H54 (cell line): ENCODE measurements at regions not wholly inside any gene's neighbourhood (a gene's known extent, or its start where the extent isn't known, plus 50 kb on each side); places are given as distances from the start of the nearest gene placed in this dataset.

Experiments used
- DNase-seq: peaks from one replicate; pipeline ENCODE4 v3.0.0; 2011; ENCODE audit warnings: low spot score, mixed read lengths; ENCODE audit not compliant: insufficient read length
- FAIRE-seq: peaks from 3 replicates; lab custom pipeline; 2011; peaks lifted over from hg19 to GRCh38; lab: Jason Lieb, UNC
- POLR2A ChIP-seq: IDR thresholded peaks from 2 replicates; pipeline ENCODE4 v1.6.1; 2011; ENCODE audit warnings: low read depth, mild to moderate bottlenecking, low read length

DNA sequence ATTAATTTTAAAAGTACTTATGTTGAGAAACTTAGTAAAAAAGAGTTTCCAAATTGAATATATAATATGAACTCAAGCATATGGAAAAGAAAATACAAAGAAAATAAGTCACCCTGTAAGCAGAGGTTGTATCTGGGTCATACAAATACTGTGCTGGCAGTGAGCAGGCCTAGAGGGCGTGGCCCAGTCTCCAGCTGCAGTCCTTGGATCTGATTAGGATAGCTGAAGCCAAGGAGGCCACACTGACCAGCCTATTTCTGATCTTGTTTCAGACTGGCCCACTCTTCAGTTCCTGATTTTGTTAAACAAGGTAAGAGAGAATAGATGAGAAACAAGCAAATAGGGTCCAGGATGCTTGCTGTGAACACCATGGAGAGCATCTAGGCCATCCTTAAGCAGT, 228.8 kb downstream of the EPM2A start:
- no peak for FAIRE-seq

DNA sequence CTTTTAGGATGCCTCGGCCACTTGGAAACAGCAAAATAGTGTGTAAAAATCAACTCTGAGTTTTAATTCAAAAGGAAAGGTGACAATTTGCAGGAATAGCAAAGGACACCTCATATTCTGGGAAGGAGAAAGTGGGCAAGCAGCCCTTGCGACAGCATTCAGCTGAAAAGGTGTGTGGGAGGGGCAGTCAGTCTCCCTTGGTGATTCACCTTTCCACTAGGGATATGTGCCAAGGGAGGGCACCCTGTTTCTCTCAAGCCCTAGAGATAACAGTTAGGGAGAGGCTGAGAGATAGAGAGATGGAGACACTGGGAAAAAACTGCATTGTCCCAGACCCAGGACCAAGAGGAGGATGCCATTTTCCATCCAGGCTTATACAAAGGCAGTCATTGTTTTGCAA, 228.1 kb downstream of the EPM2A start:
- DNase-seq (no peak), FAIRE-seq (no peak)
- TF ChIP-seq POLR2A, result no peak

More for the DNA sequence above, 228.8 kb downstream of the EPM2A start:
- no peak for TF ChIP-seq POLR2A
- no peak for DNase-seq

DNA sequence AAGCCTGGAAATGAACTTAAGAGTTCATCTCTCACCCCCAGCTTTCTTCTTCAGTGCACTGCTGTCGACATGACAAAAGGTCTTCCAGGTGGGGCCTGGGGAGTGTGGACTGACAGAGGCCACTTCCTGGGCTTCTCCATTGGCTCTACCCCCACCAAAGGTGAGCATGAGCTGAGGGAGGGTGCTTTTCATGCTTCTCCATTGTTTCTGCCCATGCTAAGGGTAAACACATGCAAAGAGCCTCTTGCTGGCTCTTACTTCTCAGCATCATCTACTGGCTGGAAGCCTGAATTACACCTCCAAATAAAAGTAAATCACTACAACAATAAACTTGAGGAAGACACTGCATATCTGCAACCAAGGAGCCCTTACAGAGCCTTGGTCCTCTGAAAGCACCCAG, 227.2 kb downstream of the EPM2A start:
- TF ChIP-seq POLR2A, result no peak

DNA sequence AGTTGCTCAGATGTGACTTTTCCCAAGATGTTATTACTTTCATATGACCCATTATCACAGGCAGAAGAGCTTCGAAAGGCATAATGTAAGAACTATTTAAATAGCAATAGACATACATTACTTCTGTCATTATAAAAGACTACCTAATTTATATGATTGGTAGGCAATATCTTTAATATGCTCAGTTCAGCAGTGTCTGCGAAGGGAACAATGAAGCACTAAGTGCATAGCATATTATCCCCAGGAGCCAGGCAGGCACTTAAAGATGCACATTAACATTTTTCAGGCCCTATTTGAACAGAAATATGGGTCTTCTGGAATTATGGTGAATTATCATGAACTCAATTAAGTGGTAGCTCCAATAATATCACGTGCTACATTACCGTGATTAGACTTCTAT, 217.8 kb downstream of the EPM2A start:
- DNase-seq, result no peak
- TF ChIP-seq POLR2A, result no peak
- no peak for FAIRE-seq

More for the DNA sequence above, 227.2 kb downstream of the EPM2A start:
- DNase-seq (no peak), FAIRE-seq (no peak)

DNA sequence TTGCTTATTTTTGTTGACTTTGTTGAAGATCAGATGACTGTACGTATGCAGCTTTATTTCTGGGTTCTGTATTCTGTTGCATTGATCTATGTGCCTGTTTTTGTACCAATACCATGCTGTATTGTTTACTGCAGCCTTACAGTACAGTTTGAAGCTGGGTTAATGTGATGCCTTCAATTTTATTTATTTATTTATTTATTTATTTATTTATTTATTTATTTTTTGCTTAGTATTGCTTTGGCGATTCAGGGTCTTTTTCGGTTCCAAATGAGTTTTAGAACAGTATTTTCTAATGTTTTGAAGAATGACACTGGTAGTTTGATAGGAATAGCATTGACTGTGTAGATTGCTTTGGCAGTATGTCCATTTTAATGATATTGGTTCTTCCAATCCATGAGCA, 210.3 kb downstream of the EPM2A start:
- no peak for TF ChIP-seq POLR2A

DNA sequence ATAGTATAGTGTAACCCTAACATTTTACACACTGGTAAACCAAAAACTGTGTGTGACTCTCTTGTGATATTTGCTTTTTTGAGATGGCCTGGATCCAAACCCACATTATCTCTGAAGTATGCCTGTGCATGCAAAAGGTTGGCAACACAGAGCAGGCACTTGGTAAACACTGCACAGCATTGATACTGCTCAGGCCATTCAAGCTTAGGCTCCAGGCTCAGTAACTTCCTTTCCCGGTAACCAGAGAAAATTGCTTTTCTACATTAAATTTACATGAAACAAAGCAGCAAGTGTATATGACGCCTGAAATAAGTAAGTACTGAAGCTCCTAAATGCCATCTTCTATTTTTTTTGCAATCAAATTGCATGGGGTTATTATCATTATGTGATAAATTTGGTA, 205.7 kb downstream of the EPM2A start:
- DNase-seq (no peak), FAIRE-seq (no peak)

More for the DNA sequence above, 210.3 kb downstream of the EPM2A start:
- FAIRE-seq (no peak), DNase-seq (no peak)

DNA sequence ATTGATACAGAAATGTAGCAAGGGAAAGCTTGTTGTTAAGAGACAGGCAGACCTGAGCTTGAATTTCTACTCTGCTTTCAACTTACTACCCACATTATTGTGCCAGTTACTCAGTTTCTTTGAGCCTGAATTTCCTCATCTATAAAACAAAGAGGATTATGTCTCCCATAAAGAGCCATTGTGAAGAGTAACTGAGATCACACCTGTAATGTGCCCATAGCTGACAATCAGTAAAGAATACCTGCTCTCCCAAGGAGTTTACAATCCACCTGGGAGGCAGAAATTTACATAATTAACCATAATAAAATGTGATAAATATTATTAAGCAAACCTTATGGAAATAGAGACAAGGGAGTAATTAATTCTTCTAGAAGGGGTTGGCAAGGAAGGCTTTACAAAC, 204.9 kb downstream of the EPM2A start:
- no peak for TF ChIP-seq POLR2A
- DNase-seq (no peak), FAIRE-seq (no peak)

More for the DNA sequence above, 205.7 kb downstream of the EPM2A start:
- TF ChIP-seq POLR2A, result no peak

DNA sequence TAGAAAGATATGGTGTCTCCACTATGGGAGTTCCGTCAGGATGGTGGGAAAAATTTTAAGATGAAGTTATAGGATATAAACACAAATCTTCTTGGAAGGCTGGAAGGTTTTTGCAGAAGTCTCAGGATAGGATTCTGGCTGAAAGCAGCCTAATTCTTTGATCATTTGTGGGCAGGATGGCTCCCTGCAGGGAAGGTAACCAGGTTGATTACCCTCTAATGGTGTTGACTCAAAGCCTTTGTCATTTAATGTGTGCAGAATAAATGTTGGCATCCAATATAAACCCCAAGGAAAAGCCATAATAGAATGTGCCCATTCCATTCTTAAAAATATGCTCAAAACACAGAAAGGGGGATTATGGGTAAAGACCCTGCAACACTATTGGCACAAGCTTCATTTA, 204.3 kb downstream of the EPM2A start:
- no peak for FAIRE-seq
- no peak for DNase-seq

DNA sequence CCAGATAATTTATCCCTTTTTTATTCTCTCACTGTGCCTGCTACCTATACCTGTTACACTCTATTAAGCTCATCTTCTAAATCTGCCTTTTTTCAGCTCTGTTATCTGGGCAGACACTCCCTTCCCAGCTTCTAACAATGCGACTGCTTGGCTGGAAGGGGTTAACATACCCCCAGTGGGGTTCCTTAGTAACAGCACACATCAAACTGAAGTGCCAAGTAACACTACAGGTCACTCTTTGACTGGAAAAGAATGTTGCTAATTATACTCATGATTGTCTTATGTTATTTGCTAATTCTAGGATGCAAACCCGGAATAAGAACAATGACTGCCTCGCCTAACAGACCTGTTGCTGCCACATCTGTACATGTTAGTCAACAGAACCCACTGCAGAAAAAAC, 203.5 kb downstream of the EPM2A start:
- no peak for TF ChIP-seq POLR2A
- FAIRE-seq, result no peak
- DNase-seq, result no peak

More for the DNA sequence above, 204.3 kb downstream of the EPM2A start:
- TF ChIP-seq POLR2A, result no peak

DNA sequence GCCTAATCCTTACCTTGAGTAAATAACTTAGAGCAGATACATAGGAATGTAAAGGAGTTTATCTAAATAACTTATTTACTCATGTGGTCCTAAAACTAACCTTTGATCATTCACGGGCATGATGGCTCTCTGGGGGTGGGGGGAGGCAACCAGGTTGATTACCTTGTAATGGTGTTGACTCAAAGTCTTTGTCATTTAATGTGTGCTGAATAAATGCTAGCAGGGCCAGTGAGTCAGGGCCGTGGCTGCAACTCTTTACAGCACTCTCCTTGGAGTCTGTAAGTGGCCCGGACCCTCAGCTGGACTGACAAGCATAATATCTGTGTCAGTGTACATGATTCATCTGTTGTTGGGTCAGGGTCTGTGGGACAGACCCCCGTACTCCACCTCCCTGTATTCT, 203.0 kb downstream of the EPM2A start:
- TF ChIP-seq POLR2A, result no peak
- DNase-seq (no peak), FAIRE-seq (no peak)

DNA sequence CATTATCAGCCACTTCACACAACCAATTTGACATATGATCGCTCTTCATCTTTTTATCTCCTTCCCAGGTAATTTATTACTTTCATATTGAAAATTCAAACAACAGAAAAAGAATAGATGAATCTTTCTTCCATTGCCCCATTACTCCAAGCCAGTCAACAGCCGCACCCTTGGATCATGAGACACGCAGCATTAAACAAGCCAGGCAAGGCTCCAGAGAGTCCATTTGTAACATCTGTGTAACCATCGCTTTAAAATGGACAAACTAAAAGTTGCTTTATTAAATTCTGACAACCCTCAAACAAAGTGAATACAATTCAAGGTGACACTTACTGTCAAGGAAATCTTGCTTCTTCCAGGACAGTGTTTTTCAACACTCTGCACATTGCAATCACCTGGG, 200.3 kb downstream of the EPM2A start:
- DNase-seq, result no peak
- no peak for FAIRE-seq
- TF ChIP-seq POLR2A, result no peak

DNA sequence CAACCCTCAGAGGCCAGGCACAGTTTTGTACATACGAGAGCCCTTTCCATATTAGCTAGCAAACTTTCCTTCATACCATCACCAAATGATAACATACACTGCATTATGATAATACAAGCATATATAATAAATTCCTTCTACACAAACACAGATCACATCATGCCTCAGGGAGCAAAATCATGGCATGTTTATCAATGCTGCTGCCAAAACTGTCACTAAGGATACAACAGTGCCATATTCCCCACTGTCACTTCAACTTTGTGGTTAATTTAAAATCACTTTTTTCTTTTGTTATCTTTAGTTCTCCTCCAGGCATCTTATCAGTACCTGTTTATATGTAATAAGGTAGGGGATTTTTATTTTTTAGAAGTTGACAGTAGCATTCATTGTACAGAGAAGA, 196.3 kb downstream of the EPM2A start:
- no peak for DNase-seq
- no peak for TF ChIP-seq POLR2A
- FAIRE-seq, result no peak

DNA sequence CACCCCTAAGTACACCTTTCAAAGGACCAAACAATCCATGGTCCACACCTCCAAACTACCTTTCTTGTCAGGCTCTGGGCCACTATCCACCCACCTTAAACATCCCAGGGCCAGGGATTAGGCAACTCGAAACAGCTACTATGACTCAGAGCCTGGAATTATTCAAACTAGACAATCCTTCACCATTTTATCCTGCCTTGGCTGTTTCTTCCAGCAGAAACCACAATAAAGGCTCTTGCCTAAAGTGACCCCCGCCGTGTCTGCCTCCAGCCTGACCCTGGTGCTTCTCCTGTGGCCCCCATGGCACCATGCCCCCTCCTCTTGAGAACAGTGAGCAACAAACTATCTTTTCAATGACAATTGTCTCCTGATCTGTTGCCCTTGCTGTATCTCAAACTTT, 195.5 kb downstream of the EPM2A start:
- DNase-seq (no peak), FAIRE-seq (no peak)
- TF ChIP-seq POLR2A, result no peak

DNA sequence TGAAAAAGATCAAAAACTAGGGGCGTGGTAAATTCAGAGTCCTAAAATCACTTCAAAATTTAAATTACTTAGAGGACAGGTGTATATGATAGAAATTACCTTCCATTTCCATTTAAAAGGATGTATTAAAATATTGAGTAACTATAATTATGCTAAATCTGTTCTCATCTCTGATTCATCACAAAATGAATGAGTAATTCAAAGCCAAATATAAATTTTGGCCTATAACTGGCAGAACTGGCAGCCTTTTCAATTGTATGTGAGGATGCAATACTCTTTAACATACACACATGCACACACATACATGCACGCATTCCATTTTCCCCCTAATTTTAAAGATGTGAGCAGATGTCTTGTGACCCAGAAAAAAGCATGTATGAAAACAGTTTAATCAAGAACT, 194.6 kb downstream of the EPM2A start:
- FAIRE-seq (no peak), DNase-seq (no peak)
- no peak for TF ChIP-seq POLR2A

DNA sequence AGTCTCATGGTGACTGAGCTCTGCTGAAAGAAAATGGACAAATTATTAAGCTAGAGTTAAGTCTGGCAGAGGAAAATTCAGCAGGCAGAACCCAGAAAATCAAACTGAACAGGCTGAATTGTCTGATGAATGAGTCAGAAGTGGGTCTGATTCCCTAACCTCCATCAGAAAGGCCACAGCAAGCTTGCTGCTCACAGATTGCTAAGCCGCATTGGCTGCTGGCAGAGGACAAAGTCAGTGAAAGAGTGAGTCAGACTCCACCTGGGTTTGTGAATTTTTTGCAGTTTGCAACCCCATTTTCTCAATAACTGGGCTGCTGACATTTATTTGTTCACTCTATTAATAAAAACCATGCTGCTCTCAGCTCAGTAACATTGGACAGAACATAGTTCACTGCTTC, 191.3 kb downstream of the EPM2A start:
- TF ChIP-seq POLR2A, result no peak
- DNase-seq, result peak; percentile 22
- peak; percentile 89 for FAIRE-seq

DNA sequence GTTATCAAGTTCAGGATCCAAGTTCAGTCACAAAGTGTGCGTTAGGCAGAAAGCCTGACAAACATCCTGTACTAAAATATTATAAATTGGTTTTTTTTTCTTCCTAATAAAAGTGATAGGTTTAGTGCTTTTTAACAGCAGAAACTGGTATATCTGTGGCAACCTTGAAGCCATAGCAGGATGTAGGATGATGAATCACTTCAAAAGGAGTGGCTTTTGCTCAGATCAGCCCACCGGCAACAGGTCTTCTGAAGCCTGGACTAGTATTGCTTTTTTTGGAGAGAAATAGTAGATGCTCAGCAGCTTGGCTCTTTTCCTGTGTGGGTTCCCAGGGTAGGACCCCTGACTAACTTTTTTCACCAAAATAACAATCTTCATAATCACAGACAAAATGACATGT, 190.8 kb downstream of the EPM2A start:
- FAIRE-seq (no peak), DNase-seq (no peak)
- TF ChIP-seq POLR2A, result no peak
